ENCODE measurements at regions not wholly inside any gene's neighbourhood (a gene's known extent, or its start where the extent isn't known, plus 50 kb on each side); places are given as distances from the start of the nearest gene placed in this dataset.

DNA sequence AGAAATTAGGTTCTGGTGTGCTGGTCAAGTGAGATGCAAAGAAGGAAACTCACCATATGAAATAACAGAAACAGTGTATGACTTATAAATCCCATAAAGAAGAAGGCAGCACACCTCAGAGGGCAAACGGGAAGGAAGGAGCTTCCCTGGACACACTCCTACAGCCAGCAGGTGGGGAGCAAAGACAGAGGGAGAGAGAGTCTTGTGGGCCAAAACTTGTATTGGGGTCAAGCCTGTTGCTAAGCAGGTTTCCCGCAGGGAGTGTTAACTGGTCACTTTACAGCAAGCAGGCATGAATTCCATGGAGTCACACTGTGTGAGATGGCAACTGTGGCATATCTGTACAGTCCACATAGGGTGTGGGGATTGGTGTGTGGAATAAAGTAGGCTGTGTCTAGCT lies 222.9 kb upstream of the NDN start:
- TF ChIP-seq TCF12 (IDR thresholded peaks at IDR 0.05; ENCODE audit: low read depth) (no peak), YY1 (IDR thresholded peaks at IDR 0.05; ENCODE audit: low read depth) (no peak), RAD21 (IDR thresholded peaks at IDR 0.05; ENCODE audit: low read depth) (no peak), TAF1 (IDR thresholded peaks at IDR 0.05; ENCODE audit: low read depth) (no peak), NFIC (IDR thresholded peaks at IDR 0.05) (no peak)
- TF ChIP-seq, protein P1, sequence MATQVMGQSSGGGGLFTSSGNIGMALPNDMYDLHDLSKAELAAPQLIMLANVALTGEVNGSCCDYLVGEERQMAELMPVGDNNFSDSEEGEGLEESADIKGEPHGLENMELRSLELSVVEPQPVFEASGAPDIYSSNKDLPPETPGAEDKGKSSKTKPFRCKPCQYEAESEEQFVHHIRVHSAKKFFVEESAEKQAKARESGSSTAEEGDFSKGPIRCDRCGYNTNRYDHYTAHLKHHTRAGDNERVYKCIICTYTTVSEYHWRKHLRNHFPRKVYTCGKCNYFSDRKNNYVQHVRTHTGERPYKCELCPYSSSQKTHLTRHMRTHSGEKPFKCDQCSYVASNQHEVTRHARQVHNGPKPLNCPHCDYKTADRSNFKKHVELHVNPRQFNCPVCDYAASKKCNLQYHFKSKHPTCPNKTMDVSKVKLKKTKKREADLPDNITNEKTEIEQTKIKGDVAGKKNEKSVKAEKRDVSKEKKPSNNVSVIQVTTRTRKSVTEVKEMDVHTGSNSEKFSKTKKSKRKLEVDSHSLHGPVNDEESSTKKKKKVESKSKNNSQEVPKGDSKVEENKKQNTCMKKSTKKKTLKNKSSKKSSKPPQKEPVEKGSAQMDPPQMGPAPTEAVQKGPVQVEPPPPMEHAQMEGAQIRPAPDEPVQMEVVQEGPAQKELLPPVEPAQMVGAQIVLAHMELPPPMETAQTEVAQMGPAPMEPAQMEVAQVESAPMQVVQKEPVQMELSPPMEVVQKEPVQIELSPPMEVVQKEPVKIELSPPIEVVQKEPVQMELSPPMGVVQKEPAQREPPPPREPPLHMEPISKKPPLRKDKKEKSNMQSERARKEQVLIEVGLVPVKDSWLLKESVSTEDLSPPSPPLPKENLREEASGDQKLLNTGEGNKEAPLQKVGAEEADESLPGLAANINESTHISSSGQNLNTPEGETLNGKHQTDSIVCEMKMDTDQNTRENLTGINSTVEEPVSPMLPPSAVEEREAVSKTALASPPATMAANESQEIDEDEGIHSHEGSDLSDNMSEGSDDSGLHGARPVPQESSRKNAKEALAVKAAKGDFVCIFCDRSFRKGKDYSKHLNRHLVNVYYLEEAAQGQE (IDR thresholded peaks at IDR 0.05; ENCODE audit: low read depth) = no peak
- TF ChIP-seq, protein P2, sequence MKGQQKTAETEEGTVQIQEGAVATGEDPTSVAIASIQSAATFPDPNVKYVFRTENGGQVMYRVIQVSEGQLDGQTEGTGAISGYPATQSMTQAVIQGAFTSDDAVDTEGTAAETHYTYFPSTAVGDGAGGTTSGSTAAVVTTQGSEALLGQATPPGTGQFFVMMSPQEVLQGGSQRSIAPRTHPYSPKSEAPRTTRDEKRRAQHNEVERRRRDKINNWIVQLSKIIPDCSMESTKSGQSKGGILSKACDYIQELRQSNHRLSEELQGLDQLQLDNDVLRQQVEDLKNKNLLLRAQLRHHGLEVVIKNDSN (IDR thresholded peaks at IDR 0.05) = no peak
